GM21515 (cell line): ENCODE measurements at regions not wholly inside any gene's neighbourhood (a gene's known extent, or its start where the extent isn't known, plus 50 kb on each side); places are given as distances from the start of the nearest gene placed in this dataset.
"Not testable (repeated sequence)": the region's sequence is repeated elsewhere in the genome, so short reads cannot be mapped to it uniquely, and the experiment has no call there.

ENCODE experiments used
- ATAC-seq: cut with Tn5 transposase; IDR thresholded peaks from one replicate; pipeline ENCODE4 v1.9.1; 2021; ENCODE audit not compliant: unreplicated experiment

DNA sequence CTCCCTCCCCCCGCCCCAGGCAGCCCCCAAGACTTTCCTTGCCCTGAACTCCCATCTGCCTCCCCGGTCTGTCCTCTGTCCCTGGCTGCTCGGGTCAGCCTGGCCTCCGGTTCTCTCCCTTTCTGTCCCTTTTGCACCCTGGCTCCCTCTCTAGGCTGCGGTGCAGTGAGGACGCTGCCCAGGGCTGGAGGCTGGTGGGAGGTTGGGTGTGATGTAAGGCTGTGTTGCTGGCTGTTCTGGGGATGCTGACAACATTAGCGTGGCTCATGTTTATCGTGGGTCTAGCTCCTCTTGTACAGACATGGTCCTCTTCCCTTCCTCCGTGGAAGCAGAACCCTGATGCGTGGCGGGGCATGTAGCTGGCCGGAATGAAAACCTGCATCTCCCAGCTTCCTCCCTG is 357.5 kb downstream of the CNTNAP3B start:
- ATAC-seq, result not testable (repeated sequence)

DNA sequence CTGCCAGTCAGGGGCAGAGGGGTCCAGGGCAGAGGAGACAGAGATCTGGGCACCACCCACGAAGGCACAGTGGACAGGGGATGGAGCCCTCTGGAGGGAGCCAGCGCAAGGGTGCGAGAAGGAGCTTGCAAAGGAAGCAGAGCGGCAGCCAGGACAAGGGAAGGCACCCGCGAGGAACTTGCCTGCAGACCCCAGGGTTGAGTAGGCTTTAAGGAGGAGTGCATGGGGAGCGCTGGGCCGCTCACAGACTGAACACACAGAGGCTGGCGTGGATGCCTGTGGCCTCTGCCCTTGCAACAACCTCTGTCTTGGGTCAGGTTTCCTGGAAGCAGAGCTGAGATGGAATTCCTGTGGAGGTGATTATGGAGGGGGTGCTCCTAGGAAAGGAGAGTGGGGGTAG is 374.4 kb downstream of the CNTNAP3B start:
- not testable (repeated sequence) for ATAC-seq

DNA sequence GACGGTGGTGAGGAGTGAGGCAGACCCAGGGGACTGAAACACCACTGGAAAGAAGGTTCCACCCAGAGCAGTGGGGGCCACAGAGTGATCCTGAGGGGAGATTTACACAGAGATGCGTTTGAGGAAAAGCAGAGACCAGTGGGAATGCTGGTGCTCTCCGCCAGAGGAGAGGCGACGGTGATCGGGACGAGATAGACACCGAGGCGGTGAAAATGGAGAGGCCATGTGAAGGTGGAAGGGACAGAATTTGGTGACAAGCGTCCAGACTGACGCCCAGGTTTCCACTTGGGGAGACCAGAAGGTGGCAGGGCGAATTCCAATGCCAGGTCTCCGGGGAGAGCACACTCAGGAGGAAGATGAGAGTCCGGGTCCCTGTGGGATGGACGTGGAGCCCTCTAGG is 374.8 kb downstream of the CNTNAP3B start:
- not testable (repeated sequence) for ATAC-seq

DNA sequence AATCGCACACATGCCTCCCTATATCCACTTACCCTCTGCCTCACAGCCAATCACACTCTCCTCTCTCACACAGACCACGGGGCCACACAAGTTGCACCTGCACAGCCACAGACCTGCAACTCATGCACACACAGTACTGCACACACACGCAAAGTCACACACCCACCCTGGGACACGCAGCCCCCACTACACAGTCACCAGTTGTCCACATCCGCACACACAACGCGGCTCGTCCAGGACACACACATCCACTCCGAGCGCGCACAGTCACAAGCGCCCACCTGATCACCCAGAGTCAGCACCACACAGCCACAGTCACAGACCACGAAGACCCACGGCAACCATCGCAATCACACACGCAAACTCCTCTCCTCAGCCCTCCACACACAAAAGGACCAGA is 387.3 kb downstream of the CNTNAP3B start:
- ATAC-seq, result not testable (repeated sequence)

DNA sequence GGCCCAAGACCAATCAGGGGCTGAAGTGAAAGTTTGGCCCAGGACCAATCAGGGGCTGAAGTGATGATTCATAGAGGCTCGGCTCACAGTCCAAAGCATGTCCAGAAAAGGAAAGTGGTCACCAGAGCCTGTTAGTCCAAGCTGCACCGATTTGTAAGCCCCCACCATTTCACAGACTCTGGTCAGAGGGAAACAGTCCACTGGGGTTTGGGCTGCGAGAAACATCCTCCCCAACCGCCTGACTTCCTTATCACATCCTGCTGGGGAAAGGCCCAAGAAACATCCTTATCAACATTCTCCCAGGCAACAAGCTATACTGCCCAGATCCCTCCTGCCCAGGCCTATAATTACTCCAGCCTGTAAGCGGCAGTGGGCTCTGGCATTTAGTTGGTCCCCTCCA is 388.1 kb downstream of the CNTNAP3B start:
- not testable (repeated sequence) for ATAC-seq

DNA sequence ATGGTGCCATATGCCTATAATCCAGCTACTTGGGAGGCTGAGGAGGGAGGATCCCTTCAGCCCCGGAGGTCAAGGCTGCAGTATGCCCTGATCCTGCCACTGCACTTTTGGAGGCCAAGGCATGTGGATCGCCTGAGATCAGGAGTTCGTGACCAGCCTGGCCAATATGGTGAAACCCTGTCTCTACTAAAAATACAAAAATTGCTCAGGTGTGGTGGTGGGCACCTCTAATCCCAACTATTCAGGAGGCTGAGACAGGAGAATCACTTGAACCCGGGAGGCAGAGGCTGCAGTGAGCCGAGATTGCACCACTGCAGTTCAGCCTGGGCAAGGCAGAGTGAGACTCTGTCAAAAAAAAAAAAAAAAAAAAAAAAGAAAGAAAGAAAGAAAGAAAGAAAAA is 390.5 kb downstream of the CNTNAP3B start:
- not testable (repeated sequence) for ATAC-seq

DNA sequence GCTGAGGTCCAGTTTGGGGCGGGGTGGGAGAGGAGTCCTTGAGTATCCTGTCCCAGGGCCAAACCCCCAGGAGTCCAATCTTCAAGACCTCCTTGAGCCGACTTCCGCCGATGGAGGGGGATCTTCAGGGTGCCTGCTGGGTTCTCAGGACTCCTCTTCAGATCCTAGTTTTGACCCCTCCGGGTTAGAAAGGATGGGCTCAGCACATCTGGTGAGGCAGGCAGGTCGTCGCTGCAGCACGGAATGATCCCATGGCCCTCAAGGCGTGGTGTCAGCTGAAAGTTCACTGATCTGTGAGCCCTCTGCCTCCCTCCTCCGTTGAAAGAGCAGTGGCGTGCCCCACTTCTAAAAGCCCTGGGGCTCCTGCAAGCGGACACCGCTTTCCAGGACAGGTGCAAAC is 430.0 kb downstream of the CNTNAP3B start:
- not testable (repeated sequence) for ATAC-seq

DNA sequence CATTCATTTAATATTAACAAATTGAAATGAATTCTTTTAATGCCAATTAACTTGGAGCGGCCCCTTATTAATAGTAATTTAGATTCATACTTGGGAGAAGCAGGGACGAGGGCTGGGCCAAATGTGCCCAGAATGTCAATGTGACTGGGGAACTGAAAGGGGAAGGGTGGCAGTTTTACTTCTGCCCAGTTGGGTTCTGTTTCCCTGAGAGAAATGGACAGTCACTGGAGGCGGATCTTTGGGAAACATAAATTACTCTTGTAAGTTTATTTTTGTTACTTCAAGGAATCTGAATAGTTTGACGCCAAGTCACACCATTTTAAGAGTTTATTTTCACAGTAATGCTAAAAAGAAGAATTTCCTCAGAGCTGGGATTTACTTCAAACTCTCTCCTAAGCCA is 432.1 kb downstream of the CNTNAP3B start:
- ATAC-seq, result not testable (repeated sequence)

DNA sequence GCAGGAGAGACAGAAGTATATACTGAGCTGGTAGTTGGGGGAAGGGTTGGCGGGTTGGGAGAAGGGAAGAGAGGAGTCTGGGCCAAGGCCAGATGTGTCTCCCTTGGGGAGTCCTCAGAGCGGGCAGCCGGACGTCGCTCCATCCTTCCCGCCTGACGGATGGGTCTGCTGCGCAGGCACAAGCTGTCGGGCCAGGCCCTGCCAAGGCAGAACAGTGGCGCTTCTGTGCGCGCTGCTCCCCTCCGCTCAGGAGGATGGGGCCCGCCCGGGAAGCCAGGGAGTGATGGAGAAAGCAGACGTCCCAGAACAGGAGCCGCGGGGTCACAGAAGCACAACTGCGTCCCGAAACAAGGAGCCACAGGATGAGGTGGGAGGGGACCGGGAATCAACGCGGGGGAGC is 449.9 kb downstream of the CNTNAP3B start:
- ATAC-seq, result not testable (repeated sequence)

DNA sequence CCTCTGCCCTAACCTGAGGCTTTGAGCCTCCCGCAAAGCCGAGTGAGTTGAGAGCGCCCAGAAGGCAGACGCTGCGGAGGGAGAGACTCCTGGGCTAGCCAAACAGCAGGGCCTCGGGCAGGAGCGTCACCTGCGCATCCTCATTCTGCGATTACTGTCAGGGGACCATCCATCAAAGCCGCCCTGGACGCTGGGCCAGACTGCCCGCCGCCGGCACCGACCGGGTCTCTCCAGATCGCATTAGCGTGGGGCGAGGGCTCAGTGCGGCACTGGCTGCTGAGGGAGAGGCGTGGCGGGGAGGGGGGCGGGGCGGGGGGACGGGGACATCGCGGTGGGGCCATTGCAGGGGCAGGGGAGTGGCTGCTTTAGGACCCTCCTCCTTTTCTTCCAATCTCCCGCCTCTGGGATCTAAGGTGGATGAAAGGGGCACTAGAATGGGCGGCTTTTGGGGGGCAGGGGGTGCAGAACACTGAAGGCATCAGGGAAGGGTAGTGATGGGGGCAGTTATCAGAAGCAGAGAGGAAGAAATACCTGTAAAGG is 465.7 kb downstream of the CNTNAP3B start:
- ATAC-seq, result not testable (repeated sequence)

DNA sequence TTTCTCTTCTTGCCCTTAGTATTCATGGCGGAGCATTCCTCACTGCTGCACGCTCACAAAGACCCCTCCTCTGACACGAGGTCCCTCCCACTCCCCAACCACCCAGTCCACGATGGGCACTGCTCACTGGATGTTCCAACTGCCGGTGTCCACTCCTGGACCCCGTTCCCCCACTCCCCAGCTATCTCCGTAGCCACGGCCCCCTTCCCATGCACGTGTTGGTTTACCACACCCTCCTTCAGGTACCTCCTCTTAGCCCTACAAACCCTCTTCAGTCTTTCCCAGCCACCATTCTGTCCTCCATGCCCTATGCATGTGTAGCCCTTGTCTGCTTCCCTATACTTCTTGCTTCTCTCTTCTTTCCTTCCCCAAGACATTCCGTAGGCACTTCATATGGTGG is 469.6 kb upstream of the ZNG1F start:
- not testable (repeated sequence) for ATAC-seq

DNA sequence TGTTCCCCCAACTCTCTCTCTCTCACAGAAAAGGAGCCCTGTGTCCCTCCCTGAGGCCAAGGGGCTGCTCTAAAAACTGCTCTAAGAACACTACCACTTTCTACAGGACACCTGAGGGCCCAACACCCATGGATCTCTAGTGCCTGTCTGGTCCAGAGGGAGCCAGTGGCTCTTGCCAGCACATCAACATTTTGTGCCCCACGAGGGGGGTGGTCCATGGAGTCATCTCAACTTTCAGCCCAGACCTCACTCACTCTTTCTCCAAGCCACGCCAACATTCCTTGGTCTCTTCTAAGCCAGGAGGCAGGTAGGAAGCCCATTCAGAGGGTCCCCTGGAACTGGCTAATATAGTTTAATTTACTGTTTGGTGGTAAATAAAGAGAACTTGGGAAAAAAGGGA is 469.0 kb upstream of the ZNG1F start:
- not testable (repeated sequence) for ATAC-seq

DNA sequence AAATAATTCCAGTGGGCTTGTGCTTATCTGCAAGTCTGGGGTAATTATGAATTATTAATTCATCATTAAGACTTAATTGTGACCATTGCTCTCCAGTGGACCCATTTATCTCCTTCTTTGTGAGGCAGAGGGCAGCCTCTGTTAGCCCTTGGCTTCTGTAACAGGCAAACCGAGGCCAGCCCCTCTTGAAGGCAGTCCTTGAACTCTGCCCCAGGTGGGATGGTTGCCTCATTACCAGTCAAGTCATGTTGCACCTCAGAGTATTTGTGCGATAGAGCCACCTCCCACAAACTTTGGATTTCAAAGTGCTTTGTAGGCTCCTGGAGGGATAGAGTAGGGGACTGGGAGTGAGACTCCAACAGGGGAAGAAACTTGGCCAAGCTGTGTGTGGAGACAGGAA is 468.0 kb upstream of the ZNG1F start:
- ATAC-seq, result not testable (repeated sequence)

DNA sequence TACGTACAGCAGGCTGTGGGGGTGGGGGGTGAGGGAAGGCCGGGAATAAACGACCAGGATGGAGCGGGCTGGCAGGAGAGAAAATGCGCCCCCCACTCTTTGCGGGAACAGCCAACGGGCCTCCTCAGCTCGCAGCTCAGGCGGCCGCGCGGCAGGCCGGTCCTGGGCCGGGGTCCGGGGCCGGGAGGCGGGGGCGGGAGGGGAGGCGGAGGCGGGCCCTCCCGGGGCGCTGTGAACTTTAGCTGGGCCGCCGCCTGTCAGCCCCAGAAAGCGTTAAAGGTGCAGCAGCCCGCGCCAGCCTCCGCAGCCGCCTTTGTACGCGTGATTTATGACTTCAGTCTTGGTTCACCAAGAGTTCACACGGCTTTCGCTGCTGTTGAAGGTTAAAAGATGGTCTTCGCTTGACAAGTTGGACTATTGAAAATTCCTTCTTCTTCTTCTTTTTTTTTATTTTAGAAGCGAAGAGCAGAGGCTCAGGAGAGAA is 466.0 kb upstream of the ZNG1F start:
- ATAC-seq, result not testable (repeated sequence)

DNA sequence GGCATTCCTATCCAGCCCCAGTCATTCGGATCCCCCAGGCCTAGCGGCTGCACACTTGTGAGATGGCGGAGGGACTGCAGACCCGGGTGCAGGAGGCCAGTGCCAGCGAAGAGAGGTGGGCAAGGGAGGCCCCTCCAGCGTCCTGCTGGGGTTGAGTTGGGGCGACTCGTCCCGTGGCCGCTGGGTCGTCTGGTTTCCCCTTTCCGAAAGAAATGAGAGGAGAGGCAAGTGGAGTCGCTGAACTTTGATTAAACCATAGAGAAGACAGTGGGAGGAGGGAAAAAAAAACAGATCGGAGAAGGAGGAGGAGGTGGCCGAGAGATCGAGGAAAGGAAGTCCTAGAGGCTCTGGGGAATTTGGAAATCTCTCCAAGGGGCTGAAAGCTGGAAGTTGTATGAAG is 465.2 kb upstream of the ZNG1F start:
- not testable (repeated sequence) for ATAC-seq

DNA sequence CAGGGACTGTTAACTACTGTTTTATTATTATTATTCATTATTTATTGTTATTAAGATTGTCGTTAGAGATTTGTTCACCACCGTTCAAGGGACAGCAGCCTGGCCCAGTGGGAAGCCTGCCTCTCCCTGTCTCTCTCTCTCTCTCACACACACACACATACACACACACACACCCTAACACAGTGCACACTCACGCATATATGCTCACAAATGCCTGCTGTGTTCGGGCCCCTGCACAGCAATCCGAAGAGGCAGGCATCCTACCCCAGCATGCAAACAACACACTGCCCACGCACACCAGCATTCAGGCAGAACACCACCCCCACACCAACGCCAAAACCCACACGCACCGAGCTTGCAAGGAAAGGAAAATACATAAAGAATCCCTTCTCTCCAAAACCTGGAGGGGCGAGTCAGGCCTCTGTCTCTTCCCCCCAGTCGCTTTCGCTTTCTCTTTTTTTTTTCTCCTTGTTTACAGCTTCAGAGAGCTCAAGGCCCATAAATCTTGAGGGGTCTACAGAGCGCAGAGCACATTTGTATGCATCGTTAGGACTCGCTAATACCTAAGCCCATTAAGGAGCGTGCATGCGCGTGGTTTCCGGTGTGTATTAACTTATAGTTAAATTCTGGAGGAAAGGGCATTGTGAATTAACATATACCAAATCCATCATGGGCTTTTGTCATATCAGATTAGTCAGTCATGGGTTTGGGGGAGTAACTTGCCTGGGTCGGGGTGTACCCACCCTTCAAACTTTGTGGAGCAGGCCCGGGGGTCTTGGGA is 464.6 kb upstream of the ZNG1F start:
- not testable (repeated sequence) for ATAC-seq

DNA sequence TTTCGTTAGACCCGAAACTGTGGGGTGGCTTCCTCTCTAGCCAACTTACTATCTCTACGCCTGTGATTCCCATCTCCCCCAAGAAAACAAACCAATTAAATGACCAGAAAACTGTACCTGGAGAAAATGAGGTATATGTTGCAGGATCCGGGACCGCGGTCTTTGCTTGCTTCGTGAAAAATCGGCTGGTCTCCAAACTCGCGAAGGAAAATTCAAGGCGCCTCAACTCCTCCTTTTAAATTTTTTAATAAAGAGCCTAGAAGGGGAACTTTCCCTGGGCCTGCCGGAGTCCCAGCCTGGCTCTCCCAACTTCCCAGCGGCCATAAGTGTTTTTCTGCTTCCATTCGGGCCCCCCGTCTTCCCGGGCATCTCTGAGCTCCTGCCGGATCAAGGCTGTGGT is 463.7 kb upstream of the ZNG1F start:
- ATAC-seq, result not testable (repeated sequence)

DNA sequence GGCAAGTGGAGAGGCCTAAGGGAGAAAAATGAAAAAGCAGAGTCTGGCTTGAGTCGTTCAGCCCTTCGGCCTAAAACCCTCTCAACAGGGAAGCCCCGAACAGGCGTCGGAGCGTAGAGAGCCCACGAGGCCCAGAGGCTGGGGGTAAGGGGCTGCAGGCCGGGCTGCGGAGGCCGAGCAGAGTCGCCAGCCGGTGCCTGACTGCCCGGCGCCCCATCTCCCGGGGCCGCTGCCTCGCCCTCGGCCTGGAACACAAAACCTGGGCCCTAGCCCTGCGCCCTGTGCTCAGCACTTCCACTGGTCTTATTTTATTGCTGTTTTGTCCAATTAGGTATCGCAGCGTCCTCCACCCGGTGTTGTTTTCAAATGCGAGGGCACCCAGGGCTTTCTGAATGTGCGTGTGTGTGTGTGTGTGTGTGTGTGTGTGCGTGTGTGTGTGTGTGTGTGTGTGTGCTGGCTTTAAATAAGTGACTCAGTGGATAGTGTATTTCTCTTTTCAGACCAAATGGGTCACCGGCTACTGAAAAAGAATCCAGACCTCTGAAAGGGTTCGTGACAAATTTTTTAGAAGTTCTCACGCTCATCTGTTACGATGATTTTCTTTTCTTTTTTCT is 463.1 kb upstream of the ZNG1F start:
- not testable (repeated sequence) for ATAC-seq

DNA sequence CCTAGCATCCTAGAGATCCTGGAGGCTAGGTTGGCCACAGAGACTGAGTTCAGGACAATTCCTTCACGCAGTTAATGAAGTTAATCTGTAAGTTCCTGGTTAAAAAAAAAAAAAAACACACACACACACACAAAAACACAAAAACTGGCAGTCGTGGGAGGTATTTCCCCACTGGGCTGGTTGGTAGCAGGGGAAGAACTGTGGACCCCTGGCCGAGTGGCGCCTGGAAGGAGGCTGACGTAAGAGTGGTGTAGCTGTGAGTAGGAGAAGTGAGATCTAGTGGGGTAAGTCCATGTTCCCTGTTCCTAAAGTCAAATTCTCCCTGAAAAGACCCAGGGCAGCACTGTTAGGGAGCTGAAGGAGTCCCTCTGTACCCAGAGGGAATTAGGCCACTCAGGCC is 461.0 kb upstream of the ZNG1F start:
- ATAC-seq, result not testable (repeated sequence)

DNA sequence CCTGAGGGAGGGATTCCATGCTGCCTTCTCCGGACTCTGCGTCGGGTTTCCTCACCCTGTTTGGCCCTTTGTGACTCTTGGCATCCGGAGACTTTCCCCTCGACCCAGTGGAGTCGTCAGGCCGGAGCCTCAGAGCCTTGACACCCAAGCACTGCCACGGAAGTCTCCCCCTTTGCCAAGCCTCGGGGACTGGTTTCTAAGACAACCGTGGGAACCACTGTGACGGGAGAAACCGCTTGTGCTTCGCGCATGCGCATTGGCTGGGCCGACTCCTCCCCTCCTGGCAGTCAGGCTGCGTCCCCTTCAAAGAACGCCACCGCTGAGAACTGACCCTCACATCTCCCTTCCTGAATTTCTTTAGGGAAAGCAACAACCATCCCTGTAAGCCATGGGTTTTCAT is 459.4 kb upstream of the ZNG1F start:
- not testable (repeated sequence) for ATAC-seq

DNA sequence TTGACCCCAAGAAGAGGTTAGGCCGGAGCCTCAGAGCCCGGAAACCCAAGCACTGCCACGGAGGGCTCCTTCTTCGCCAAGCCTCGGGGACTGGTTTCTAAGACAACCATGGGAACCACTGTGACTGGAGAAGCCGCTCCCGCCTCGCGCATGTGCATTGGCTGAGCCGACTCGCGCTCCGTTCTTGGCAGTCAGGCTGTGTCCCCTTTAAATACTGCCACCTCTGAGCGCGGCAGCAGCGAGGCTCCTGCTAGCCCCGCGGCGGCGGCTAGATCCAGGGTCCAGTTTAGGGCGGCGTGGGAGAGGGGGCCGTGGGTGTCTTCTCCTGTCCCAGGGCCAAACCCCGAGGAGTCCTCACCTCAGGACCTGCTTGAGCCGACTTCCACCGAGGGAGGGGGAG is 457.1 kb upstream of the ZNG1F start:
- not testable (repeated sequence) for ATAC-seq
